HG03571 (cell line): ENCODE measurements at regions not wholly inside any gene's neighbourhood (a gene's known extent, or its start where the extent isn't known, plus 50 kb on each side); places are given as distances from the start of the nearest gene placed in this dataset.
"Not testable (repeated sequence)": the region's sequence is repeated elsewhere in the genome, so short reads cannot be mapped to it uniquely, and the experiment has no call there.

ENCODE experiments used
- ATAC-seq: cut with Tn5 transposase; IDR thresholded peaks from one replicate; pipeline ENCODE4 v1.9.1; 2021; ENCODE audit not compliant: unreplicated experiment

- no peak for ATAC-seq
Observed at GRCh38 chr3:13195374-13195773, 122.1 kb upstream of the IQSEC1 start.

DNA sequence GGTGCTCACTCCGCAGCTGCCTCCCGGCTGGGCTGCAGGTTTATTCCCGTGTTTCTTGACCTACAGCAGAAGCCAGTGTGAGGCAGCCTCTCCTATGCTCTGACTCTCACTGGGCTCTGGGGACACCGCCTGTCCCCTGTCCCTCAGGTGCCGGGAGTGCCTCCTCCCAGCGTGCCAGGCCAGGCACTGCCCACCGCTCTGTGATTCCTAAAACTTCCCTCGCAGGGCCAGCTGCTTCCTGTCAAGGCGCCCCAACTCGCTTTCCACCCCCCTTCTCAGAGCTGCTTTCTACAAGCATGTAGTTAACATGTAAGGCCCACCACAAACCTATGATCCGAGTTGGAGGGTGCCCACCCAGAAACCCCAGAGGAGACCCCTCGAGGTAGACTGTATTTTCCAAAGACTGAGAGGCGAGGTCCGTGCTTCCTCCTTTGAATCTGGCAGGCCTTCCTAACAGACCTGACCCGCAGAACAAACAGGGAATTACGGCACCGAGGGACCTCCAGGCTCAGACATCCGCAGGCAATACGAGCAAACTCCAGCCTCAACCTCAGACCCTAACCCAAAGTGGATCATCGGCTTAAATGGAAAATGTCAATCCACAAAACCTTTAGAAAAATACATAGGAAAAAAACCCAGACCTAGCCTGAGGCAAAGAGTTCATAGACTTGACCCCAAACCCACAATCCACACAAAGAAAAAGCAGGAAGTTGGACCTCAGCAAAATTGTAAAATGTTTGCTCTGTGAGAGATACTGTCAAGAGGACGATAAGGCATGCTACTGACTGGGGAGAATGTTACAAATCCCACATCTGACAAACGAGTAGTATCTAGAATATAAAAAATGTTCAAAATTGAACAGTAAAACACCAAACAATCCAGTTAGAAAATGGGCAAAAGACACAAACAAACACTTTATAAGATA, 121.3 kb upstream of the IQSEC1 start:
- no peak for ATAC-seq

- ATAC-seq: no peak
Observed at GRCh38 chr3:13193320-13194284, 120.4 kb upstream of the IQSEC1 start.

DNA sequence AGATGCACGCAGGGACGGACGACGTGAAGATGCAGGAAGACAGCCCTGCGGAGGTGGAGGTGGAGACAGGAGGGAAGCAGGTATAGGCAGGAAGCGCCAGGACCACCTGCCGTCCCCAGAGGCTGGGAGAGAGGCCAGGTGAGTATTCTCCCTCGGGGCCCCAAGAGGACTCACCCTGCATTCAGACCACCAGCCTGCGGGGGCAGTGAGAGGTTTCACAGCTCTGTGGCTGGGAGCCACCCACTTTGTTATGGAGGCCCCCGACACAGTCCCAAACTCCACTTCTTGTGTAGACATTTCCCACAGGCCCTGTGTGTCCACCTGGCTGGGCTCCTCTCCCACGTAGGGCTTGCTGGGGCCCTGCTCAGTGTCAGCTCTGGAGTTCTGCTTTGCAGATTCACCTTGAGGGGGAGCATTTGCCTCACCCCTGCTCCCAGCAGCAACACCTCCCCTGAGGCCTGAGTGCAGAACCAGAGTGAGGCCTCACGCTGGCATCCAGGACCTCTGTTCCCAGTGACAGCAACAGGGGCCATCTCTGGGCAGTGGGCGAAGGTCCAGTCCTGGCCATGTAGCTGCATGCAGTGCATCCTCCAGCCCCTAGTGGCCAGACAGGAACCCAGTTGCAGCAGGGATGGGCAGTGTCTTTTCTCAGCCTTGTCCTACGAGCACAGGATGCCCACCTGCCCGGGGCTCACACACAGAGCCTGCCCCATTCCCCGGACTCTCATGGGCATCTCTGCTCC, 119.4 kb upstream of the IQSEC1 start:
- no peak for ATAC-seq

DNA sequence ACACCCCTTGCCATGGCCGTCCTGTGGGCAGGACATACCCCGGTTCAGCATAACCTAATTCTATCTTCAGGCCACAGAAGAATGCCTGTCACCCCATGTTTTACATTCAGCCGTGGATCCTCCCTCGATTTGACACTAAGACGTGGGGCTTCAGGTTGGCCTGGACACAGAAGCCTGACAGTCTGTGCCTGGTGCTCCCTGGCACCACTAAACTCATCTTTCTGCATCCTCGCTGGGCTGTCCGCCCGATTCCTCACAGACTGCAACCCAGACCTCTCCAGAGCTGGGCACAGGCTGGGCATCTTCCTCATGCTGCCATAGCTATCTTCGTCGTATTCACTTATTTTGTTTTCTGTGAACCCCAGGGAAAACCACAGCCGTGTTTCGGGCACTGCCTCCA, 117.8 kb upstream of the IQSEC1 start:
- ATAC-seq: no peak

DNA sequence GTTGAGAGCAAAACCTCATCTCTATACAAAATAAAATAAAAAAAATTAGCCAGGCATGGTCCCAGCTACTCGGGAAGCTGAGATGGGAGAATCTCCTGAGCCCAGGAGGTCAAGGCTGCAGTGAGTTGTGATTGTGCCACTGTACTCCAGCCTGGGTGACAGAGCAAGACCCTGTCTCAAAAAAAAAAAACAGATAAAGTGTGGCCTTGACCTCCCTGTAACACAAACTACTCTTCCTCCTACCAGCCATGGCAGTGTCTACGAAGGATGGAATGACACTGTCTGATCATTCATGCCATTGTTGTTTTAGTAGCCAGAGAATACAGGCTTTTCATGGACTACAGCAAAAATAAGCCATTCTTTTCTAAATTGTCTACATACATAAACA, 117.1 kb upstream of the IQSEC1 start:
- ATAC-seq: no peak

DNA sequence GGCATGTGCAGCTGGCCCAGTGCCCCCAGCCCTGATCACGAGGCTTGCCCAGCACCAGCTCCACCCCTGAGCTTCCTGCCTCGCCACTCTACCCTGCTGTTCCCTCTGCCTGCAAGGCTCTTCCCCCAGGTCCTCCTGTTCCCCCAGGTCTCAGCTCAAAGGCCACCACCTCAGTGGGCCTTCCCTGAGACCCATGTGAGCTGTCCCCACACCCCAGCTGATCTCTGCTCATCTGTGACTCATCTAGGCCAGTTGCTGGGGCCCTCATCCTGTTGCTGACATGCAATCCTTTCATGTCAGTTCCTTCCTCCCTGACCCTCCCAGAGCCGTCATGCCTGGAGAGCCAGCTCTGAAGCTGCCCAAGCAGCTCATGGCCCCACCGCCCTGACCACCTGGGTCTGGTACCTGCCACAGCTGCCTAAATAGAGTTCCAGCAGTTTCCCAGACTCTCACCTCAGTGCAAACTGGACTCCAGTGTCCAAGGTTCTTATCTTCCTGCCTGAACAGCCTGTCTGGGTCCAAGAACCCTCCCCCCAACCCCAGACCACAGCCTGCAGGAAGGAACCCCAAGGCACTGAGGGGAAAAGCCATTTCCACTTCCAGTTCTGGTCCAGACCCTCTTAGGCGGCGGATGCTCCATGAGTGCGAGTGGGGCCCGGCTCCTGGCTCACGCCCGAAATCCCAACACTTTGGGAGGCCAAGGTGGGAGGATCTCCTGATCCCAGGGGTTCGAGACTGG, 116.6 kb upstream of the IQSEC1 start:
- ATAC-seq: no peak

DNA sequence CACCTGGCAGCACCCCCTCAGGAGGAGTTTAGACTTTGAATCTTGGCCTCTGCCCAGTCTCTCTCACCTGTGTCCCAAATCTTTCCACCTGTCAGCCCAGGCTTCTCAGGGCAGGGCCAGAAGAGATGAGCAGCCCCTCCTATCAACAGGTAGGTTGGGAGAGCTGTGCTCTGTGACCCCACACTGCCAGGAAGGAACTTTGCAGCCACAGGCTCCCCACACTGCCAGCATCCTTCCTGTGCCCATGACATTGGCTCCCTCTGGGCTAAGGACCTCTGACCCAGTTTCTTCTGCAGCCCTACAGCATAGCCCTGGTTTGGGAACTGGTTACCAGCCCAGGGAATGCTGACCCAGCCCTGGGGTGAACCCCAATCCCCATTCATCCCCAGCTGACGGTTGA, 115.7 kb upstream of the IQSEC1 start:
- no peak for ATAC-seq

DNA sequence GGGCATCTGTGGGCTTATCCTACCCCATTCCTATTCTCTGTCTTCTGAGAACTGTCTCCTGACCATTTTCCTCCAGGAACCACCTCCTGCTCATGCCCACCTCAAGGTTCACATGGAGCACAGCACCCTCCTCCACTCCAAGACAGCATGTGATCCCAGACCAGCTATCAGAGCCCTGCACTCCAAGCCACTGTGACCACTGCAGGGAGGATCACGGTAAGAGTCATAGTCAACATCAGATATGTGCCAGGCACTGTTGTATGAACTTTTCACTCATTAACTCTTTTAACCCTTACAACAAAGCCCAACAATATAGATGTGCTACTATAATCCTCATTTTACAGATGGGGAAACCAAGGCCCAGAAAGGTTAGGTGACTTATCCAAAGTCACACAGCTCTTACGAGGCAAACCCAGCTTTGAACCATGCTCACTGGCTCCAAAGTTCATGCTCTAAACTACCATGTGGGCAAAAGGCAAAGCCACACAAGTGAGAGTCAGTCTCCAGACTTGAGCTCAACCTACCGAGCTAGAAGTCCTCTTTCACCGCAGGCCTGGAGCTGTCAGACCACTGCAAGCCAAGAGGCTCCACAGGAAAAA, 115.1 kb upstream of the IQSEC1 start:
- ATAC-seq: no peak

DNA sequence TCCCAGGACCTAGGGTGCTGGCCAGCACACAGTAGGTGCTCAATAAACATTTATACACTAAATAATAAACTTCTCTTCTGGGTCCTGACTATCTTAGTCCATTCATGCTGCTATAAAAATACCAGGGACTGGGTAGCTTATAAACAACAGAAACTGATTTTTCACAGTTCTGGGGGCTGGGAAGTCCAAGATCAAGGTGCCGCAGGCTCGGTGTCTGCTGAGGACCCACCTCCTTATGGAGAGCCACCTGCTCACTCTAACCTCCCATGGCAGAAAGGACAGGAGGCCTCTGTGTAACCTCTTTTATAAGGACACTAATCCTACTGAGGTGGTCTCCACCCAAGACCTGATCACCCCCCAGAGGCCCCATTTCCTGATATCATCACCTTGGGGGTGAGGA, 114.4 kb upstream of the IQSEC1 start:
- ATAC-seq: no peak

DNA sequence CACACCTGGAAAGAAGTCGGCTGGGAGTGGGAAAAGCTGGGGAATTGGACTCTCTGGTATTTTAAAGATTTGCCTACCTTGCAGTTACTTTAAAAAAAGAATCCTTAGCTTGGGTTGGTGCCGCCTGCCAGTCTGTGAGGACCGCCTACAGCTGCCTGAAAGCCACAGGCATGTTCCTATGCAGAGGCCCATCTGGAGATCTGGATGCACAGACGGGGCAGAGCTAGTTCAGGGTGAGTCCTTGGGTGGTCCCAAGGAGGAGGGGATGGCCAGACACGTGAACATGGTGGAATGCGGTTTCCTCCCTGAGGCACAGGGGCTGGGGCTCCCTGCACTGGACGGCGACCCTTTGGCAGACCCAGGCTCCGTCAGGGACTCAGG, 113.2 kb upstream of the IQSEC1 start:
- ATAC-seq: no peak

- ATAC-seq: no peak
Observed at GRCh38 chr3:13185737-13186434, 112.7 kb upstream of the IQSEC1 start.

GRCh38 chr3:13179582-13180210, 106.5 kb upstream of the IQSEC1 start:
- not testable (repeated sequence) for ATAC-seq

DNA sequence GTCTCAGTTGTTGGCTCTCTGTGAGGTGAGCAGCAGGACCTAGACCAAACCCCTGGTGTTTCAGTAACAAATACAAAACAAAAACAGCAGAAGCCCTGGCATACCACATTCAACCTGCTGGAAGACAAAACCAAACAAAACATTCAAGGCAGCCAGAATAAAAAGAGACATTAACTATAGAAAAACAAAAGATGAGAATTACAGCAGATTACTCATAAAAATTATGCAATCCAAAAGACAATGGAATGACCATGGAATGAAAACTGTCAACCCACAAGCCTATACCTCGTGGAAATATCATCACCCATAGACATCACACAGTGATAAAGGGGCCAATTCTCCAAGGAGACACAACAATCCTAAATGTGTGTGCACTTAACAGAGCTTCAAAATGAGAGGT, 106.0 kb upstream of the IQSEC1 start:
- ATAC-seq: no peak

- no peak for ATAC-seq
Observed at GRCh38 chr3:13178107-13178506, 104.9 kb upstream of the IQSEC1 start.

- no peak for ATAC-seq
Observed at GRCh38 chr3:13177641-13178040, 104.4 kb upstream of the IQSEC1 start.

- ATAC-seq: no peak
Observed at GRCh38 chr3:13177236-13177635, 104.0 kb upstream of the IQSEC1 start.

DNA sequence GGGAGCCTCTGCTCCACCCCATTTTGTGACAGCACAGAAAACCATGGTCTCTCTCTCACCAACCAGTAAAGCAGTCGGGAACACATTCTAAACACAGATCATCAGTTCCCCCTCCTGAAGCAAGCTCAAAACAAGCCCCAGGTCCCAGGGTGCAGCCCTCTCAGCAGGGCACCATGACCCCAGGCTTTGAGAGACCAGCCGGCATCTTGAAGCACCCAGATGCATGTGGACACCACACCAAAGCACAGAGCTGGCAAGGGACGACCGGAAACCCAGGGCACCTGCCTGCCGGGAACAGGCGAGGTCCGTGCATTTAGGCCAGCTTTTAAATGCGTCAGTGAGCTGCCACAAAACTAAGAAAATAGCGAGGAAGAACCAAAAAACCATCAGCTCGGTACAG, 103.2 kb upstream of the IQSEC1 start:
- no peak for ATAC-seq

DNA sequence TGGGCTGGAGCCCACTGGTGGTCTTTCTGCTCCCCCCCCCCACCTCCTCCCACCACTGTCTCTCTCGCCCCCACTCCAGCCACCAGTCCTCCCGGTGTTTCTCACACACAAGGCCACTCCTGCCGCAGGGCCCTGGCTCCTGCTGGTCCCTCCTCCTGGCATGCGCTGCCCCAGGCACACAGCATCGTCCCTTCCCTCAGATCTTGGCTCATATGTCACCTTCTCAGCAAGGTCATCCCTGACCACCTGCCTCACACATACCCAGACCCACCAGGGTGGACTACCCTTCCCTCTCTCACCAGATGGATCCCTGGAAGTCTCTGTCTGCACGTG, 101.5 kb upstream of the IQSEC1 start:
- no peak for ATAC-seq
